ENCODE measurements at regions not wholly inside any gene's neighbourhood (a gene's known extent, or its start where the extent isn't known, plus 50 kb on each side); places are given as distances from the start of the nearest gene placed in this dataset.

DNA sequence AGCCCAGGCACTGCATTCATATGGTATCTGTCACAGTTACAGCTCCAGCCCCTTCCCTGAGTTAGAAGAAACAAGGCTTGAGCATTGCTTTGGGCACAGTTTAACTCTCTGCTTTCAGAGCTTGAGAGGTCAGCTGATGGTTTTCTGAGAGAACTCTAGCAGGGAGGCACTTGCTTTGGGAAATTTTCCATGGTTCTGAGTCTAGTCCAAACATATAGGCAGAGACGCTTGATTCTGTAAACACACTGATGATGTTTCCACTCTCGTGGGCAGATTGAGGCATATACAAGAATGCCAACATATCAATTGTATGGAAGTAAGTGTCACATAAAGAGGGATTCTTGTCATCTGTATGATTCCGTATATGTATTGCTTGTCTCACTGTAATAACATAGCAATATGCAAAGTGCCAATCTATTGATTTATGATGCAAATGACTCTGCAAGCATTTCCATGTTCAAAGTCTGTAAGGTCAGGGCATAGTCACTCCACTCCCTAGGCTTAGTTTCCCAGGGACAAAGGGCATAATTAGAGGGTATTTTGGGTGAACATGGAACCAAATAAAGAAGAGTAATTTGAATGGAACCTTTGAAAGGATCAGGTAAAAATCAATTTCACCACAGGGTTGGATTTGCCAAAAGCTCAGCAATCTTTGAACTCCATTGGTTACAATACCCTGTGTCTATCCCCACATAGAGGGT is 239.0 kb downstream of the INHBA start:
- DNase-seq: no peak
- H3K4me1 Mint-ChIP-seq: no peaks in the 10 kb centered on the region
- no peak overlapping the region for H3K27ac Mint-ChIP-seq
- no peak overlapping the region for H3K4me3 Mint-ChIP-seq
- CTCF ChIA-PET: no interaction called here
- H3K36me3 Mint-ChIP-seq (ENCODE audit: low read depth): no peaks in the 10 kb centered on the region
- H3K27me3 Mint-ChIP-seq: no peaks in the 10 kb centered on the region
- H3K9me3 Mint-ChIP-seq: peaks cover 2% of the 10 kb centered on the region
- POLR2A ChIA-PET: no interaction called here

GRCh38 chr7:41459623-41460261 is 243.1 kb downstream of the INHBA start:
- no peaks in the 10 kb centered on the region for H3K36me3 Mint-ChIP-seq (ENCODE audit: low read depth)
- no peak overlapping the region for H3K4me3 Mint-ChIP-seq
- H3K9me3 Mint-ChIP-seq: no peaks in the 10 kb centered on the region
- H3K27ac Mint-ChIP-seq: no peak overlapping the region
- DNase-seq: no peak
- no peaks in the 10 kb centered on the region for H3K27me3 Mint-ChIP-seq
- CTCF ChIA-PET: no interaction called here
- no peaks in the 10 kb centered on the region for H3K4me1 Mint-ChIP-seq
- POLR2A ChIA-PET: no interaction called here

GRCh38 chr7:41459183-41459582 is 243.7 kb downstream of the INHBA start:
- no peak overlapping the region for H3K27ac Mint-ChIP-seq
- no peaks in the 10 kb centered on the region for H3K9me3 Mint-ChIP-seq
- CTCF ChIA-PET: no interaction called here
- POLR2A ChIA-PET: no interaction called here
- H3K4me3 Mint-ChIP-seq: no peak overlapping the region
- no peaks in the 10 kb centered on the region for H3K27me3 Mint-ChIP-seq
- no peaks in the 10 kb centered on the region for H3K4me1 Mint-ChIP-seq
- no peak for DNase-seq
- H3K36me3 Mint-ChIP-seq (ENCODE audit: low read depth): no peaks in the 10 kb centered on the region

- Mint-ChIP-seq H3K27me3 (no peaks in the 10 kb centered on the region), H3K4me3 (no peak overlapping the region), H3K9me3 (no peaks in the 10 kb centered on the region), H3K27ac (no peak overlapping the region), H3K4me1 (no peaks in the 10 kb centered on the region), H3K36me3 (ENCODE audit: low read depth) (no peaks in the 10 kb centered on the region)
- CTCF ChIA-PET: no interaction called here
- POLR2A ChIA-PET: no interaction called here
- no peak for DNase-seq
These were observed 245.0 kb downstream of the INHBA start for GRCh38 chr7:41457832-41458437.

DNA sequence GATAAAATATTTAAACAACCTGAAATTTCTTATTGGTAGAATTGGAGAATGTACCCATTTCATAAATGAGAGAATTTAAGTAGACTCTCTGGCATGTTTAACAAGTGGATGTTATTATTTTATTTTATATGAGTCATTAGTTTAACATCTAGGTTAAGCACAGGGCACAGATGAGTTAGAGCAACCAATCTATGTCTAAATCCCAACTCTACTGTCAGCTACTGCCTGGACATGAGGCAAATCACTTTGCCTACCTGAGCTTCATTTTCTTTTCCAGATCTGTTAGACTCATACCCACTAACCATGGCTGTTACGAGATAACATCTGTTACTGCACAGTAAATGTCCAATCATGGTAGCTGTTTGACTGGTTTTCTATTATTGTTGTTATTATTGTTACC is 251.1 kb downstream of the INHBA start:
- H3K4me3 Mint-ChIP-seq: no peak overlapping the region
- H3K9me3 Mint-ChIP-seq: no peaks in the 10 kb centered on the region
- H3K27me3 Mint-ChIP-seq: no peaks in the 10 kb centered on the region
- no peaks in the 10 kb centered on the region for H3K4me1 Mint-ChIP-seq
- H3K27ac Mint-ChIP-seq: no peak overlapping the region
- DNase-seq: no peak
- POLR2A ChIA-PET: no interaction called here
- H3K36me3 Mint-ChIP-seq (ENCODE audit: low read depth): no peaks in the 10 kb centered on the region
- CTCF ChIA-PET: no interaction called here

GRCh38 chr7:41449694-41450093 is 253.2 kb downstream of the INHBA start:
- Mint-ChIP-seq H3K27me3 (no peaks in the 10 kb centered on the region), H3K36me3 (ENCODE audit: low read depth) (no peaks in the 10 kb centered on the region), H3K9me3 (no peaks in the 10 kb centered on the region), H3K4me1 (no peaks in the 10 kb centered on the region), H3K4me3 (no peak overlapping the region), H3K27ac (no peak overlapping the region)
- ChIA-PET CTCF (no interaction called here), POLR2A (no interaction called here)
- DNase-seq: no peak

GRCh38 chr7:41449286-41449685 is 253.6 kb downstream of the INHBA start:
- Mint-ChIP-seq H3K36me3 (ENCODE audit: low read depth) (no peaks in the 10 kb centered on the region), H3K27me3 (no peaks in the 10 kb centered on the region), H3K27ac (no peak overlapping the region), H3K9me3 (no peaks in the 10 kb centered on the region), H3K4me1 (no peaks in the 10 kb centered on the region), H3K4me3 (no peak overlapping the region)
- ChIA-PET POLR2A (no interaction called here), CTCF (interaction anchor here (0.6 kb wide), 1 partner anchor 79 kb away, joined by 3 read pairs; no protein-coding TSS in a partner anchor)
- DNase-seq: no peak

- Mint-ChIP-seq H3K27me3 (no peaks in the 10 kb centered on the region), H3K9me3 (no peaks in the 10 kb centered on the region), H3K4me1 (no peaks in the 10 kb centered on the region), H3K4me3 (no peak overlapping the region), H3K27ac (no peak overlapping the region), H3K36me3 (ENCODE audit: low read depth) (no peaks in the 10 kb centered on the region)
- ChIA-PET CTCF (no interaction called here), POLR2A (no interaction called here)
- DNase-seq: no peak
These were observed 254.8 kb downstream of the INHBA start for GRCh38 chr7:41448104-41448503.

DNA sequence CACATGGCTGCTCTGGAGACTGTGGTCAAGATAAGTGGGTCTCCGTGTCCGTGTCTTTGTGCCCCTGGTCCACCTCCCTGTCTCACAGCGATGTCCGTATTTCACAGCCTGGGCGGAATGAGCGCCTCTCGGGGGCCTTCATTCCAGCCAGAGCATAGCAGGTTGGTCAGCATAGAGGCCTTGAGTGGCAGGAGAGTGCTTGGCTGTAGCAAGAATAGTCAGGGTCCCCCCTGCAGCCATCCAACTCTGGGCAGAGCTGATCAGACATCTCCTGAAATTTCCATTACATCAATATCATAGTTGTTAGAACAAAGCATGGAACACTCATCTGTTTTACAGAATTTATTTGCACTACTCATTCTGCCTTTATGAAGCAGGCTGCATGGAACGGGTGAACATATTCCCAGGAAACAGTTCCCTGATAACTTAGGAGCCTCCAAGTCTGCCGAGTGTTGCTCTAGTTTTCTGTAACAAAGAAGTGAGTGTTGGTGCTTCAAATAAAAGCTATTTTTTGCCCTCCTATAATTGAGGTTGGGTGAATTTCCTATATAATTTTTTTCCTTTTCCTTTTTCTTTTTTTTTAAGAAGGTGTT is 255.3 kb downstream of the INHBA start:
- POLR2A ChIA-PET: no interaction called here
- DNase-seq: no peak
- Mint-ChIP-seq H3K4me3 (no peak overlapping the region), H3K4me1 (no peaks in the 10 kb centered on the region), H3K27me3 (no peaks in the 10 kb centered on the region), H3K36me3 (ENCODE audit: low read depth) (no peaks in the 10 kb centered on the region), H3K9me3 (no peaks in the 10 kb centered on the region), H3K27ac (no peak overlapping the region)
- CTCF ChIA-PET: interaction anchor here (0.6 kb wide), 1 partner anchor 170 kb away, joined by 3 read pairs; no protein-coding TSS in a partner anchor

- Mint-ChIP-seq H3K27ac (no peak overlapping the region), H3K4me1 (no peaks in the 10 kb centered on the region)
These were observed 256.1 kb downstream of the INHBA start for GRCh38 chr7:41446606-41447449.

GRCh38 chr7:41445946-41446345 is 256.9 kb downstream of the INHBA start:
- Mint-ChIP-seq H3K36me3 (ENCODE audit: low read depth) (no peaks in the 10 kb centered on the region), H3K27ac (no peak overlapping the region), H3K27me3 (no peaks in the 10 kb centered on the region), H3K4me1 (no peaks in the 10 kb centered on the region), H3K4me3 (no peak overlapping the region), H3K9me3 (no peaks in the 10 kb centered on the region)
- CTCF ChIA-PET: no interaction called here
- POLR2A ChIA-PET: no interaction called here
- DNase-seq: no peak

More at GRCh38 chr7:41446606-41447449, 256.1 kb downstream of the INHBA start:
- CTCF ChIA-PET: interaction anchor here (0.6 kb wide), 1 partner anchor 169 kb away, joined by 3 read pairs; no protein-coding TSS in a partner anchor
- H3K27me3 Mint-ChIP-seq: no peaks in the 10 kb centered on the region
- no peak for DNase-seq
- no peaks in the 10 kb centered on the region for H3K9me3 Mint-ChIP-seq
- H3K4me3 Mint-ChIP-seq: no peak overlapping the region
- no peaks in the 10 kb centered on the region for H3K36me3 Mint-ChIP-seq (ENCODE audit: low read depth)
- POLR2A ChIA-PET: no interaction called here

DNA sequence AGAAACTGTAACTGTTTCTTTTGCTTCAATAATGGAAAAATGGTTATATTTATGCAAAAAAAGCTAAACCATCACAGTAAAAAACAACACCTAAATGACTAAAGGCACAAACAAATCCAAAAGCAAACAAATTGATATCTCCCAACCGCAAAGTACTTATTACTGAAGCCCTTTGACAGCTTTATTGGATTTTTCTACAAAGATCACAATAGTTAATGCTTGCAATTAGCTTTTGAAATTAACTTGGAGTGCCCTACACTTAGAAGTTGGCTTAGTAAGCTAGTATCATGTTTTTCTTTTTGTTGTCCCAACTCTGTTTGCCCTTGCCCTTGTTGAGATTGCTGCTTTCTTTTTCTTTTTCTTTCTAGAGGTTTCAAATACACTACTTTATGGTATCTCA is 257.5 kb downstream of the INHBA start:
- no peak overlapping the region for H3K27ac Mint-ChIP-seq

GRCh38 chr7:41439515-41439879 is 263.4 kb downstream of the INHBA start:
- H3K4me1 Mint-ChIP-seq: no peaks in the 10 kb centered on the region
- no peak overlapping the region for H3K4me3 Mint-ChIP-seq
- ChIA-PET POLR2A (no interaction called here), CTCF (no interaction called here)
- H3K27ac Mint-ChIP-seq: no peak overlapping the region
- H3K9me3 Mint-ChIP-seq: peaks cover 4% of the 10 kb centered on the region
- no peaks in the 10 kb centered on the region for H3K27me3 Mint-ChIP-seq
- DNase-seq: no peak
- H3K36me3 Mint-ChIP-seq (ENCODE audit: low read depth): no peaks in the 10 kb centered on the region

More for the DNA sequence above, 257.5 kb downstream of the INHBA start:
- no peaks in the 10 kb centered on the region for H3K4me1 Mint-ChIP-seq
- ChIA-PET POLR2A (no interaction called here), CTCF (no interaction called here)
- H3K27me3 Mint-ChIP-seq: no peaks in the 10 kb centered on the region
- no peak overlapping the region for H3K4me3 Mint-ChIP-seq
- H3K9me3 Mint-ChIP-seq: no peaks in the 10 kb centered on the region
- DNase-seq: no peak
- H3K36me3 Mint-ChIP-seq (ENCODE audit: low read depth): no peaks in the 10 kb centered on the region
